Keratinocyte (primary cell): ENCODE measurements at regions not wholly inside any gene's neighbourhood (a gene's known extent, or its start where the extent isn't known, plus 50 kb on each side); places are given as distances from the start of the nearest gene placed in this dataset.

Experiments
- DNase-seq: peaks from one replicate; pipeline ENCODE4 v3.0.0-alpha.2; 2011; ENCODE audit warnings: low read depth, missing footprints, low spot score
- FAIRE-seq: peaks from 2 replicates; lab custom pipeline; 2011; peaks lifted over from hg19 to GRCh38; lab: Jason Lieb, UNC
- H2AFZ ChIP-seq: 2 replicates; pipeline ENCODE4 v1.6.0; 2012; ENCODE audit warnings: low read length, control low read depth, inconsistent platforms; ENCODE audit not compliant: control insufficient read depth
- H3K27ac ChIP-seq: 2 replicates; pipeline ENCODE4 v1.5.1; 2011; ENCODE audit warnings: low read length; ENCODE audit not compliant: control insufficient read depth, insufficient read depth
- H3K27me3 ChIP-seq: 3 replicates; pipeline ENCODE4 v1.6.0; 2011; ENCODE audit warnings: low read length; ENCODE audit not compliant: control insufficient read depth, insufficient read depth; ENCODE audit errors: extremely low read depth
- H3K36me3 ChIP-seq, 2 experiments: 2 replicates in 1 of 2; 3 replicates in 1 of 2; pipeline ENCODE4 v1.5.1; 2011; ENCODE audit warnings: low read length in 2 of 2, mild to moderate bottlenecking in 1 of 2; ENCODE audit not compliant: control insufficient read depth in 2 of 2, insufficient read depth in 2 of 2; ENCODE audit errors: extremely low read depth in 1 of 2
- H3K4me1 ChIP-seq: 3 replicates; pipeline ENCODE4 v1.5.1; 2011; ENCODE audit warnings: low read length; ENCODE audit not compliant: control insufficient read depth, insufficient read depth; ENCODE audit errors: extremely low read depth
- H3K4me2 ChIP-seq: 3 replicates; pipeline ENCODE4 v1.6.0; 2011; ENCODE audit warnings: low read depth, low read length; ENCODE audit not compliant: control insufficient read depth, insufficient read depth; ENCODE audit errors: extremely low read depth
- H3K4me3 ChIP-seq, 3 experiments: fragments of 200-600 bp in 1 of 3; sonication (generic) in 1 of 3; 2 replicates in 2 of 3; 3 replicates in 1 of 3; pipeline ENCODE4 v1.5.1; 2011 to 2016; ENCODE audit warnings: low read length in 3 of 3, mild to moderate bottlenecking in 3 of 3, control low read depth in 2 of 3, inconsistent platforms in 1 of 3, low read depth in 1 of 3, mixed read lengths in 1 of 3, mixed run types in 1 of 3, moderate library complexity in 1 of 3; ENCODE audit not compliant: control insufficient read depth in 2 of 3, insufficient read depth in 2 of 3; ENCODE audit errors: extremely low read depth in 1 of 3
- H3K79me2 ChIP-seq: 2 replicates; pipeline ENCODE4 v1.6.0; 2012; ENCODE audit warnings: low read length; ENCODE audit not compliant: control insufficient read depth, insufficient read depth
- H3K9ac ChIP-seq: 3 replicates; pipeline ENCODE4 v1.6.0; 2011; ENCODE audit warnings: low read length; ENCODE audit not compliant: control insufficient read depth, insufficient read depth; ENCODE audit errors: extremely low read depth
- H3K9me1 ChIP-seq: 3 replicates; pipeline ENCODE4 v1.6.0; 2011; ENCODE audit warnings: low read length; ENCODE audit not compliant: control insufficient read depth, insufficient read depth; ENCODE audit errors: extremely low read depth
- H3K9me3 ChIP-seq: 2 replicates; pipeline ENCODE4 v1.5.1; 2012; ENCODE audit warnings: low read depth, low read length; ENCODE audit not compliant: control insufficient read depth
- H4K20me1 ChIP-seq: 3 replicates; pipeline ENCODE4 v1.6.0; 2011; ENCODE audit warnings: low read length; ENCODE audit not compliant: control insufficient read depth, insufficient read depth; ENCODE audit errors: extremely low read depth
- EZH2 ChIP-seq: IDR thresholded peaks from one replicate; pipeline ENCODE4 v1.6.1; 2012; ENCODE audit warnings: inconsistent platforms, mild to moderate bottlenecking, low read length, moderate library complexity
- dilution Hi-C: fragments of 300-500 bp; cut with MboI; formaldehyde crosslinking; loops from one replicate; pipeline ENCODE4 v1.7.0; 2020; ENCODE audit warnings: low sequenced_read_pairs; ENCODE audit not compliant: extremely low pct_ligation_motif_present
- TF ChIP-seq, protein P1 (sequence below), 3 experiments: IDR thresholded peaks in 1 of 3; conservative IDR thresholded peaks in 1 of 3; optimal IDR thresholded peaks in 1 of 3; 2 replicates in 2 of 3; 3 replicates in 1 of 3; pipeline versions ENCODE3 to v1.5.1; 2011; ENCODE audit warnings: low read length in 3 of 3, mild to moderate bottlenecking in 3 of 3, moderate library complexity in 2 of 3, control low read depth in 1 of 3, inconsistent platforms in 1 of 3; ENCODE audit not compliant: insufficient read depth in 2 of 3; ENCODE audit errors: extremely low read depth in 1 of 3

- TF ChIP-seq EZH2 = no peak
- TF ChIP-seq, protein P1, sequence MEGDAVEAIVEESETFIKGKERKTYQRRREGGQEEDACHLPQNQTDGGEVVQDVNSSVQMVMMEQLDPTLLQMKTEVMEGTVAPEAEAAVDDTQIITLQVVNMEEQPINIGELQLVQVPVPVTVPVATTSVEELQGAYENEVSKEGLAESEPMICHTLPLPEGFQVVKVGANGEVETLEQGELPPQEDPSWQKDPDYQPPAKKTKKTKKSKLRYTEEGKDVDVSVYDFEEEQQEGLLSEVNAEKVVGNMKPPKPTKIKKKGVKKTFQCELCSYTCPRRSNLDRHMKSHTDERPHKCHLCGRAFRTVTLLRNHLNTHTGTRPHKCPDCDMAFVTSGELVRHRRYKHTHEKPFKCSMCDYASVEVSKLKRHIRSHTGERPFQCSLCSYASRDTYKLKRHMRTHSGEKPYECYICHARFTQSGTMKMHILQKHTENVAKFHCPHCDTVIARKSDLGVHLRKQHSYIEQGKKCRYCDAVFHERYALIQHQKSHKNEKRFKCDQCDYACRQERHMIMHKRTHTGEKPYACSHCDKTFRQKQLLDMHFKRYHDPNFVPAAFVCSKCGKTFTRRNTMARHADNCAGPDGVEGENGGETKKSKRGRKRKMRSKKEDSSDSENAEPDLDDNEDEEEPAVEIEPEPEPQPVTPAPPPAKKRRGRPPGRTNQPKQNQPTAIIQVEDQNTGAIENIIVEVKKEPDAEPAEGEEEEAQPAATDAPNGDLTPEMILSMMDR (optimal IDR thresholded peaks at IDR 0.05 in 1 of 3, IDR thresholded peaks at IDR 0.05 in 1 of 3, conservative IDR thresholded peaks at IDR 0.05 in 1 of 3; ENCODE audit: extremely low read depth in 1 of 3, insufficient read depth in 2 of 3, low read length in 3 of 3) = no peak
- no peak for FAIRE-seq
- no peak overlapping the region for H3K27ac ChIP-seq
- no peaks in the 10 kb centered on the region for H3K9me1 ChIP-seq
- no peaks in the 10 kb centered on the region for H3K9me3 ChIP-seq
- no peaks in the 10 kb centered on the region for H3K79me2 ChIP-seq
- no peaks in the 10 kb centered on the region for H4K20me1 ChIP-seq
- no peak overlapping the region for H3K9ac ChIP-seq
- H3K27me3 ChIP-seq = no peaks in the 10 kb centered on the region
- no peak overlapping the region for H2AFZ ChIP-seq
- no peak for DNase-seq
- H3K4me2 ChIP-seq = no peak overlapping the region
- no peak overlapping the region for H3K4me3 ChIP-seq
- dilution Hi-C loops = no loop called here
- no peaks in the 10 kb centered on the region for H3K36me3 ChIP-seq
- H3K4me1 ChIP-seq = peaks cover 8% of the 10 kb centered on the region
These were observed 221.2 kb downstream of the MAFB start for GRCh38 chr20:40467703-40468411.

DNA sequence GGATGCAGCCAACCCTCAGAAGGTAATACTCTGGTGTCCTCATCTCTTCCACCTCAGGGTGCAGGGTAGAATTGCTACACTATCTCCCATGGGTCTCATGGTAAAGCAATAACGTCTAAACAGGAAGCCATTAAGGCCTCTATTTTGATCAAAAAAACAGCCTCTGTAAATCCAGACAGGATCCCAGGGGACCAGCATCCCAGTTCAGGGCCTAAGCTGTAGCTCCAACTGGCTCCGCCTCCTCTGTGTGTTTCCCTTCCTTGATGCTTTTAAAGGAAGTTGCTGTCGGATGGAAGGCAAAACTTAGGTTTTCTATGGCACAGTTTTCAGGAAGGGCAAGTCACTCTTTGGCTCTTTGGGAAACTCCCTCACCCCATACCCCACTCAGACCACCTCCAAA is 222.0 kb downstream of the MAFB start:
- peaks cover 8% of the 10 kb centered on the region for H3K4me1 ChIP-seq
- FAIRE-seq = no peak

More for the DNA sequence above, 222.0 kb downstream of the MAFB start:
- no peak for DNase-seq
- Histone ChIP-seq H4K20me1 (no peaks in the 10 kb centered on the region), H3K4me3 (no peak overlapping the region), H3K9me1 (no peaks in the 10 kb centered on the region), H3K36me3 (no peaks in the 10 kb centered on the region), H3K9ac (no peak overlapping the region), H3K27me3 (no peaks in the 10 kb centered on the region), H3K27ac (no peak overlapping the region), H3K79me2 (no peaks in the 10 kb centered on the region), H3K9me3 (no peaks in the 10 kb centered on the region), H3K4me2 (no peak overlapping the region), H2AFZ (no peak overlapping the region)
- no peak for TF ChIP-seq EZH2
- TF ChIP-seq, protein P1 (optimal IDR thresholded peaks at IDR 0.05 in 1 of 3, IDR thresholded peaks at IDR 0.05 in 1 of 3, conservative IDR thresholded peaks at IDR 0.05 in 1 of 3; ENCODE audit: extremely low read depth in 1 of 3, insufficient read depth in 2 of 3, low read length in 3 of 3) = no peak
- dilution Hi-C loops = no loop called here
